ENCODE measurements at regions not wholly inside any gene's neighbourhood (a gene's known extent, or its start where the extent isn't known, plus 50 kb on each side); places are given as distances from the start of the nearest gene placed in this dataset.

DNA sequence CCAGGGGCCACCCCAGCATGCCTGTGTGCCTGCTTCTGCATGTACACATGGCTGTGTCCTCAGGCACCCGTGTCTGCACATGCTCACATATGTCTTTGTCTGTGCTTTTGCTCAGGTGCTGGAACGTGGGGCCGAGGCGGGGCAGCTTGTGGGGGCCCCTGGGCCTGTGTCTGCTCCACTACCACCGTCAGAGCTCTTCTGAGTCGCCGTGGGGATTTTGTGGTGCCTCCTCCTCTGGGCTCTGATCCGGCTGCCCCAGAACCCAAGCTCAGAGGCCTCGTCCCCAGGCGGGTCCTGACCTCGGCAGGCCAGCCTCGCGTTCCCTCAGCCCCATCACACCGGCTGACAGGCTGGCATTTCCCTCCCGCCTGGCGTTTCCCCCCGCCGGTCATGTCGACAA is 104.6 kb upstream of the ACTRT2 start:
- DNase-seq, result no peak

DNA sequence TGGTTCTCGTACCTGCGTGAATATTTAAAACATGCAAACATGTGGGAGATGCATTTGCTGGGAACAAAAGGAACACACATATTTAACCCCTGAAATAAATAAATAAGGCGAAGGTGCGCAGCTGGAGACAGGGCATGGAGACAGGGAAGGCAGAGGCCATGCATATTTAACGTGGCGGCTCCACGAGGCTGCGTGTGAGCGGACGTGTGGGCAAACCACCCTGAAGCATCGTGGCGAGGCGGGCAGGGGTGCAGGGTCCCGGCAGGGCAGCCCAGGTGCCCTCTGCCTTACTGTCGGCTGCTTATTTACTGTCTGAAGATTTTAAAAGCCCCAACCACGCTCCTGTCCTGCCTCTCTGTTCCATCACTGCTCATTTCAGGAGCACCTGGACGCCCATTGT is 104.0 kb upstream of the ACTRT2 start:
- DNase-seq, result no peak

DNA sequence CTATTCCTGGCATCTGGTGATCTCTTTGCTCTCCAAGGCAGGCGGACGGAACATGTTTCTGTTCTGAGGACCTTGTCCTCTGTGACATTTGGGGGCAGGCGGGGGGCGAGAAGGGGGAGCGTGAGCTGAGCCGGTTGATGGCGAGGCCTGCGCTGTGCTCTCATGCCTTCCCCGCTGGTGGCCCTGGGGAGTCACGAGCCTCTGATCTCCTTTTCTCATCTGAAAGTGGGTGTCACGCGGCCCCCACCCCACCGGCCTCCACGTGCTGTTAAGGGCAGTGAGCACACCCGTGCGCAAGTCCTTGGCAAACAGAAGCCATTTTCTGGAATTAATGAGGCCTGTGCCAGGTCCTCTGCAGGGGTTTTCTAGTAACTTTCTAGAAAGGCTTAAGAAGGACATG is 102.8 kb upstream of the ACTRT2 start:
- no peak for DNase-seq

DNA sequence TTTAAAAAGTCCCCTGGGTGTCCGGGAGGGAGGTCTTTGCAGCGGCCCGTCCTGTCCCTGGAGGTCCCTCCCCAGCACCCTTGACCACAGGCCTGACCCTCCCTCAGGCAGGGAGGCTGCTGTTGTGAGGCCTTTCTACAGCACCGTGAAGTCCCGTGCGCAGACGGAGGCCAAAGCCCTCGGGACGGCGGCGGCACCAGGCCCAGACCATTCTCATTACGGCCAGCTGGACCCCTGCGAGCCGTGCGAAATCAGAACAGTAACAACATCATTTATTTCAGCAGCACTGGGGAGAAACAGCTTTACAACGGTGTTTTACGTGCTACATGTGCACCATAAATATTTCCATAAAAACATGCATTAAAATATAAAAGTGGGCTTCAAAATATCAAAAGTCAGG is 101.4 kb upstream of the ACTRT2 start:
- DNase-seq, result no peak

DNA sequence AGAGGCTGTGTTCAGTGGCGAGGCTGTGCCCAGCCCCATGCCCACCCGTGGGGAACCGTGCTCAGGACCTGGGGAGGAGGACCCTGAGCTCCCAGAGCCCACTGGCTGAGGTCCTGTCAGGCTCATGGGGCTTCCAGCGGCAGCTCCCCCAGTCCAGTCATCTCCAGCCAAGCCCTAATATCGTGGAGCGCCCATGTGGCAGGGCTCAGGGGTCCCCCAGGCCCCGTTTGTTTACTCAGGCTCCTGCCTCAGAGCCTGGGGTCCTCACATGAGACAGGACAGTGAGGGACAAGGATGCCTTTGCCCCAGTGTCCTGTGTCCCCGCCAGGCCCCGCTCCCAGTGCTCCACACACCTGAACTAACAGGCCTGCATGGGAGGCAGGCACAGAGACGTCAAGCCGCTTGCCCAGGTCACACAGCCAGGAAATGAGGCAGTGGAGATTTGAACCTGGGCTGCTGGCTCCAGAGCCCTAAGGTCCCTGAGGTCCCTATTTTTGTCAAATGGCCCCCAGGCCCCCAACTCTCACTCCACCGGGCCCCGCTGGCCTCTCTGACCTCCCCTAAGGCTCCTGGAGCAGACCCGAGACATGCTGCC is 100.7 kb upstream of the ACTRT2 start:
- DNase-seq, result no peak

DNA sequence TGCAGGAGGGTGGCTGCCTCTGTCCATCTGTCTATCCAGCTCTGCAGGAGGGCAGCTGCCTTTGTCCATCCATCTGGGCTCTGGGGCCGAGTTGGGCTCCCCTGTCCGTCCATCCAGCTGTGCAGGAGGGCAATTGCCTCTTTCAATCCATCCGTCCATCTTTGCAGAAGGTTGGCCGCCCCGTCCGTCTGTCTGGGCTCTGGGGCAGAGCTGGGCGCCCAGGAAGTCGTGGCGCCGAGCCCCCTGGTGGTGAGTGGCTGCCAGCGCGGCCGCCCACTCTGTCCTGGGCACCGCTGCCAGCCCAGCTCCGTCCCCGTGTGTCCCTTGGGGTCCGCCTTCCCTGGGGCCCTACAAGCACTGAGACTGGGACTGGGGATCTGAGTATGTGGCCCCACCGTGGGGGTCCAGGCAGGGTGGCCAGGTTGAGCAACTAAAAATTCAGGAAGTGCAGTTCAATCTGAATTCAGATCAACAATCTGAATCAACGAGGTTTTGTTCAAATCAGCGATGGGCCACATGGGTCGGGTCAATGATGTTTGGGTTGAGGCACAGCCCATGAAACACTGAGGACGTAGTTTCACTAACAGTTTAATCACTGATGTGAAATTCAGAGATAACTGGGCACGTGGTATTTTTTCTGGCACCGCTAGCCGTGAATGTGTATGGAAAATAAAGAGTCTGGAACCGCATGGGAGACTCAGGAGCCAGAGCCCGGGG is 99.1 kb upstream of the ACTRT2 start:
- DNase-seq, result no peak

DNA sequence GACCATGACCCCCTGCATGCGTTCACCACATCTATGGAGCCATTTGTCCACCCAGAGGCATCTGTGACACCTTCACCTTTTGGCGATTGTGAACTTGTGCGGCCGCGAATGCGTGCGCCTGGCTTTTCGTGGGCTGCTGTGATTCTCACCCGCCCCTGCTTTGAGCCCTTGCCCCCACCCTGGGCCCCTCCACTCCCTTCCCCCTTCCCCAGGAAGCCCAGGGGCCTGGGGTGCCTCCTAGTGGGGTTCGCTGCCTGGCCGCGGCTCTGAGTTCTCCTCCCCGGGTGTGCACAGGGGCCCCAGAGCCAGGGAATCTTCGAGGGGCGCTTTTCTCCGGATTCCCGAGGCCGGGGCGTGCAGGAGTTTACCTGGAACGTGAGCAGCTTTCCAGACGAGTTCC is 97.9 kb upstream of the ACTRT2 start:
- DNase-seq, result no peak

DNA sequence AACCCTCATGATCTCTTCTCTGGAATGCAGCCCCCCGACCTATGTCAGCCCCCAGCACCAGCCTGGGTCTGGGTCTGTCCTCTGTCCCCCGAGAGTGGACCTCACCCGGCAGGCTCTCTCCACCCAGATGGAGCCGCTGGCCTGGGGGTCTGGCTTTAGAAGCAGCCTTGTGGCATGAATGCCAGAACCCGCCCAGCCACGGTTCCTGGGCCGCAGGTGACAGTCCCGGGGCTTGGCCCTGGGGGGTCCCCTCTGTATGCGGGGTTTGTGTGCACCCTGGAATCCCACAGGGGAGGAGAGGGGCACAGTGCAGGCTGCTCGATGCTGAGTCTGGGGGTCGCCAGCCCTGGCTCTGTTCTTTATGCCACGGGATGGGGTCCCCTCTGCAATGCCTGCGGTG is 96.0 kb upstream of the ACTRT2 start:
- DNase-seq, result no peak

DNA sequence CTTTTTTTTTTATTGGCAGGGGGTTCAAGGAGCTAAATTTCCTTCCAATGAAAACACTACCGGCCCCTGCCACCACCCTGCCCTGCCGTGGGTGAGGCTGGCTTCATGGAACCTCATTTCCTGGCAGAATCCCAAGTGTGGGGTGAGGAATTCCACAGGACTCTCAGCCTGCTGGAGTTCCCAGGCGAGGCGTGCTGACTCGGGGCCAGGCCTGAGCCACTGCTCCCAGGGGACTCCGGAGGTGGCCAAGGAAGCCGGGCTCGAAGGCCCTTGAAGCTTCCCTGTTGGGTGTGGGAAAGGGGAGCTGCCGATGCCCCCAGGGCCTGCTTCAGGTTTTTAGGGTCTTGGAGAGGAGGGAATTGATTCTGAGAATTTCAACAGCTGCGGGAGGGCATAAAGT is 95.3 kb upstream of the ACTRT2 start:
- no peak for DNase-seq

DNA sequence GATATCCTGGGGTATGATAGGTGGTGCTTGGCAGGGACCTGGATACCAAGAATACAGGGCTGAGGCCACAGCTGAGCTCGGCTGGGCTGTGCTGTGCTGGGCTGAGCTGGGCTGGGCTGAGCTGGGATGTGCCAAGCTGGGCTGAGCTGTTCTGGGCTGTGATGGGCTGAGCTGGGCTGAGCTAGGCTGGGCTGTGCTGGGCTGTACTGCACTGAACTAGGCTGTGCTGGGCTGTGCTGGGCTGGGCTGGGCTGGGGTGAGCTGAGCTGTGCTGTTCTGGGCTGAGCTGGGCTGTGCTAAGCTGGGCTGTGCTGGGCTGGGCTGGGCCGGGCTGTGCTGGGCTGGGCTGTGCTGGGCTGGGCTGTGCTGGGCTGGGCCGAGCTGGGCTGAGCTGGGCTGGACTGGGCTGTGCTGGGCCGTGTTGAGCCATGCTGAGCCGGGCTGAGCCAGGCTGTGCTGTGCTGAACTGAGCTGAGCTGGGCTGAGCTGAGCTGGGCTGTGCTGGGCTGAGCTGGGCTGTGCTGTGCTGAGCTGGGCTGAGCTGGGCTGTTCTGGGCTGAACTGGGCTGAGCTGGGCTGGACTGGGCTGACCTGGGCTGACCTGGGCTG is 94.7 kb upstream of the ACTRT2 start:
- DNase-seq, result no peak

DNA sequence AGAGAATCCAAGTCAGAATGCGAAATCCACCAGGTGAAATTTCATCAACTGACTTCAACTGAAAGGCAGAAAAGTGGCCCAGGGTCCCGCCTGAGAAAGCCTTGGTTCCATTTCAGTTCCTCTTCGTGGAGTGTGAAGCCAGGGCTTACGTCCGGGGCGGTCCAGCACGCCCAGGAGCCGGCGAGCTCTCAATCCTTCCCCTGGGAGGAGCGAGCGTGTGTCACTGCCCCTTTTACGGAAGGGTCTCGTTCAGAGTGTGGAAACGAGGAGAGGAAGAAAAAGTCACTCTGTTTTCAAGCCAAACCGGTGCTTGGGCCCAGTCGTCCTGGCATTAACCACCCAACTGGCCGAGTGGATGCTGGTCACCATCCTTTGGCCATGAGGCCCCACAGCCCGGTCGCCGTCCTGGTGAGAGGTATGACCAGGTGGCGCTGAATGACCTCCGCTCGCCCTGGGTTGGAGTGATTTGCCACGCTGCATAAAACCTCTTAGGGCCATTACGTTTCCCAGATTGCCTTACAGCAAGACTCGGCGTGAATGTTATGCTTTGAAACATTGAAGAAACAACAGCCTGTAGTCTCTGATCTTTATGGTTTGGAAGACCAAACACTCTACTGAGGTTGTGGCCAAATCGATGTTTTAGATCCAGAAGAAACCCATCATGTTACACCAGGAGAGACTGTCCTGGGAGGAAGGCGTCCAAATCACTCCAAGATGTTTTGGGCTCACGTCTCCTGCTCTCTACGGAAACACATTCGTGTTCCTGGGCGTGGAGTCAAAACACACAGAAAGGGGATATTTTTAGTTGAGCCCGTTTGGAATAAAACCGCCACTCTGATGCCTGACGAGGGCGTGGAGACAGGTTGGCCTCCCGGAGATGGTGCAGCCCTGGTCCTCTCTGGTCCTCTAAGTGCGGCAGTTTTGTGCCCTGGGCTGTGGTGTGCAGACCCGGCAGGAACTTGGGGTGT is 93.6 kb upstream of the ACTRT2 start:
- peak; percentile 41 for DNase-seq

DNA sequence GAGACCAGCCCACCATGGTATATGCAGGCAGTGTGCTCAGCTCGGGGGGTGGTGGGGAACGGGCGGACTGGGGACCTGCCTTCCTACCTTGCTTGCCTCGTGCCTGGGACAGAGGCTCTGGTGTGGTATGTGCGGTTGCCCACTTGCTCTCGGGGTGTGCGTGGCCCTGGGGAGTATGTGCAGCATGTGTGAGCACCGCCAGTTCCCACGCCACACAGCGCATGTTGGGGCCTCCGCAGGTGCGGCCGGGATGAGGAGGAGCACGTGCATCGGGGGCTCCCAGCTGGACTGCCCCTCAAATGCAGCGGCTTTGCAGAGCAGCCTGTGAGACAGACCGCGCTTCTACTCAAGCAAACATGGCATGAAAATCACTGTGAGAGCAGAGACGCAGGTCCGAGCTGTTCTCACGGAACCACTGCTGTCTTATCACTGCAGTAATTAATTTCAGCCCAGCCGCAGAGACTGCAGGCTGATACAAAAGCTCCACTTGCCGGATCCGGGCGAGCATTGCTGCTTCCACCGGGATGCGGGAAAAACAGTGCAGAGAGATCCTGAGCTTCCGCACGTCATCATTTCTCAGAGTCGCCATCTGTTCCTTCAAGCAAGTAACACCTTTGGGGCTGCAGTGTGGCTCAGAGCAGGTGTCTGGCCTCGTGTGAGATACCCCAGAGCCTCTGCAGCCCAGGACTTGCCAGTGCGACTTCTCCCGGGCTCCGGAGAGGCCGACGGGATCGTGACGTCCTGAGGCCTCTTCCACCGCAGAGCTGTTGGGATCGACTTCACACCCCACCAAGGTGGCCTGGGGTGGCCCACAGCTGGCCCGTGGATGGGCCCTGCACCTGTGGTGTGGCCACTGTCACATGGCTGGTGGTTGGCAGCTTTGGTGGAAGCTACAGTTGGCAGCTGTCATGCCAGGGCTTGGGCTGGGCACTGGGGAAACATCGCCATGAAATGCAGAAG is 92.6 kb upstream of the ACTRT2 start:
- no peak for DNase-seq

DNA sequence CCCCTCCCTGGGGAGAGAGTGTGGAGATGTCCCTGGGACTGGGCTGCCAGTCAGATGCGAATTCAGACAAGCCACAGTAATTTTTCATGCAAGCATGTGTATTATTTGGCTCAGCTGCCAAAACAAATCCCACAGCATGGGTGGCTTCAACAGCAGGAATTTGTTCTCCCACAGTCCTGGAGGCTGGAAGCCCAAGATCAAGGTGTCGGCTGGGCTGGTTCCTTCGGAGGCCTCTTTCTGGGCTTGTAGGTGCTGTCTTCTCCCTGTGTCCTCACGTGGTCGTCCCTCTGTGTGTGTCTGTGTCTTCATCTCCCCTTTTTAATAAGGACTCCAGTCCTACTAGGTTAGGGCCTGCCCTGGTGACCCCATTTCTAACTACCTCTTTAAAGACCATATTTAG is 91.9 kb upstream of the ACTRT2 start:
- no peak for DNase-seq

DNA sequence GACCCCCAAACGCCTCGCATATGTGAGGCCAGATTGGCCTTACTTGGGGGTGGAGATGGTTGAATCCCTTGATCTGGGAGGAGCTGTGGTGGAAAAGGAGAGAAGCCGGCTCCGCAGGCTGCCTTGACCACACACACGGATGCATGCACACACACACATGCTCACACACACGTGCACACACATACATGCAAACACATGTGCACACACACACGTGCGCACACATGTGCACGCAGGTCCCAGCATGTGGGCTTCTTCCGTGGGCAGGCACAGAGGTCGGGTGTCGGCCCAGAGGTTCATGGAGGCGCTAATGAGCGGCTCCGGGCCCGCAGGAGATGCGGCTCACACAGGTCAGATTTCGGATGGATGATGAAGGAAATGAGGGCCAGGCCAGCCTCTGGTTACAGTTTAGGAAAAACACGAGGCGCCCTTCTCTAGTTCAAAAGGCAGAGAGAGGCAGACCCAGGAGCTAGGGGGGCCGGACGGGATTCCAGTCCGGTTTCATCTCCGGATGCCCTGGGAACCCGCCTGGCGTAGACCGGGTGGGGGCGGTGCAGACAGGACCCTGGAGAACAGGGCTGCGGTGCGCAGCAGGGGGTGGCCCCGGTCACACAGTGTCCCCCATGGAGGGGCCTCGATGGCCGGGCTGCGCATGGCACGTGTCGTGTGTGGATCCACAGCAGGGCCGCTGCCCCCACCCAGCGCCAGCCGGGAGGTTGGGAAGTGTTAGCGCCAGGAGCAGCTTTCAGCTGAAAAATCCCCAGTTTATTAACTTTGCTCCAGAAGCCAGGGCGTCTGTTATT is 91.1 kb upstream of the ACTRT2 start:
- no peak for DNase-seq

DNA sequence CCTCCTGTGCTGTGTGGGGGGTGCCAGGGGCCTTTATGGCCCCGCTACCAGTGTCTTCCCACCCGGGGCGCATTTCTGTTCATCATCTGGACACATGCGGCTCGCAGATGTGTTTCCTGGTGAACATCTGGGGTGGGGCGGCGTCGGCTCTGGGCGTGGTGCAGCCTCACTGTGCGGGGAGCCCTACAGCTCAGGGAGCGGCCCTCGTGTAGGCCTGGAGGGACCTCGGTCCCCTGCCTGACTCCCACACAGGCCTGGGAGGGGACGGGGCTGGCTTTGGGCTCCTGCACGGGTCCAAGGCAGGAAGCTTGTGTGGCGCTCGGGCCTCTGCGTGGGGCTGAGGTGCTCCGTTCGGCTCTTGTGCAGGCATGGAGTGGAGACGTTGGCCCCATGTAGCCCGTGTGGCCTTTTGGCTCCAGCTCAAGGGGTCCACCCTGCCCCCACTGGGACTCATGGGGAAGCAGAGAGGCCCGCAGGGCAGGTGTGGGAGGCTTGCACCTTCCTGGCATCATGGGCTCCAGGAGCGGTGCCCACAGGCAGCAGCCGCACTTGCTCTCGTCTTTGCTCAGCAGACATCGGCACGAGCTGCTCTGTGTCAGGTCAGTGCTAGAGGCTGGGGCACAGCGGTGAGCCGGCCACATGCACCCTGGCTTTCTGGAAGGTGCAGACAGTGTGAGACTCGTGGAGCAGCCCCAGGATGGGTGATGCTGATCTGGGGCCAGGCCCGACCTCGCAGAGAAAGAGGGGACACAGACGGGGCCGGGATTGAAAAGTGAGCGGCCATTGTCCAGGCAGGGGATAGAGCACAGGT is 90.1 kb upstream of the ACTRT2 start:
- DNase-seq, result no peak

DNA sequence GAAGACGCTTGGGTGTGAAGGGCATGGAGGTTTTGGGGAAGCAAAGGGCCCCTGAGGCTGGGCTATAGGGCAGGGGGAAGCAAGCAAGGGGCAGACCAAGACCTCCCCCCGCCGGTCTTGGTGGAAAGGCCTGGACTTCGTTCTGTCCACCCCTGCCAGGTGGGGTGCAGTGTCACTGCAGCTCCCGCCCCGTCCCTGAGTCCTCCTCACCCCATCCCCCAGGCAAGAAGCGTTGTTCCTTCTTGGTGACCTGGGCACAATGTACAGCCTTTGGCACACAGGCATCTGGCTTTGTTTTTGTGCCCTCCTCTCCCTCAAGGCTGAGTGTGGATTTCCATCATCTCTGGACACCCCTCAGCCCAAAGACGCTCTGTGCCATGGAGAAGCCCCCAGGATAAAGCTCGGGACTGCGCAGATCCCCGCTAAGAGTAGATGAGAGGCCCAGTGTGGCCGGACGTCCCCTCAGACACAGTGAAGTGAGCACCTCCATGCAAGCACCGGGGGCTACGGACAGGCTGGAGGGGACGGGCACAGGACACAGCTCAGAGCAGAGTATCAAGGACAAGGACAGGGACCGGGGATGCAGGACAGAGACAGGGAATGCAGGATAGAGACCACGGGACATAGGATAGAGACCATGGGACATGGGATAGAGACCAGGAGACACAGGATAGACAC is 89.4 kb upstream of the ACTRT2 start:
- DNase-seq, result no peak

DNA sequence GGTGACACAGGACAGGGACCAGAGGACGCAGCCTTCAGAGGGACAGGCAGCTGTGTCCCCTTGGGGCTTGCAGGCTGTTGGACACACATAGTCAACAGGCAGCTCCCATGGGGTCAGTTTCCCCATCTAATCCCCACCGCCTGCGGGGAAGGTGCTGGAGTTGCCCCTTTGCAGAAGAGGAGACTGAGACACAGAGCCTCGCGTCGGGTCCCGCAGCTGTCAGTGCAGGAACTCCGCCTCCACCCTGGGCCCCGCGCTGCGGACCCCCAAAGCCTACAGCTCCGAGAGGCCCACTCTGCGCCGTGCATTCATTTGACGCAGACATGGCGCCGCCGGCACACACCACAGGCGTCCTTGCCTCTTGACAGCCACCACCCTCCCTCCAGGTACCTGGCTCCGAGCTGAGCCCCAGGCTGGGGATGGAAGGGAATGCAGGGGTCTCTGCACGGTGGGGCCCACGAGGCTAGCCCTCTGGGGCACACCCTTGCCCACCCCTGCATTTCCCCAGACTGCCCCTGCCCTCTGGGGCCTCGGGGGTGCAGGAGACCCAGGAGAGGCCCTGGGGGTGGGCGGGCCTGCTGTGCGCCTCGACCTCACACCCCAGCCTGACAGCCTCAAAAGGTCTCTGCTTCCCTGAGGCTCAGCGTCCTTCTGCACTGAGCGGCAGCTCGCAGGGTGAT is 88.5 kb upstream of the ACTRT2 start:
- no peak for DNase-seq

DNA sequence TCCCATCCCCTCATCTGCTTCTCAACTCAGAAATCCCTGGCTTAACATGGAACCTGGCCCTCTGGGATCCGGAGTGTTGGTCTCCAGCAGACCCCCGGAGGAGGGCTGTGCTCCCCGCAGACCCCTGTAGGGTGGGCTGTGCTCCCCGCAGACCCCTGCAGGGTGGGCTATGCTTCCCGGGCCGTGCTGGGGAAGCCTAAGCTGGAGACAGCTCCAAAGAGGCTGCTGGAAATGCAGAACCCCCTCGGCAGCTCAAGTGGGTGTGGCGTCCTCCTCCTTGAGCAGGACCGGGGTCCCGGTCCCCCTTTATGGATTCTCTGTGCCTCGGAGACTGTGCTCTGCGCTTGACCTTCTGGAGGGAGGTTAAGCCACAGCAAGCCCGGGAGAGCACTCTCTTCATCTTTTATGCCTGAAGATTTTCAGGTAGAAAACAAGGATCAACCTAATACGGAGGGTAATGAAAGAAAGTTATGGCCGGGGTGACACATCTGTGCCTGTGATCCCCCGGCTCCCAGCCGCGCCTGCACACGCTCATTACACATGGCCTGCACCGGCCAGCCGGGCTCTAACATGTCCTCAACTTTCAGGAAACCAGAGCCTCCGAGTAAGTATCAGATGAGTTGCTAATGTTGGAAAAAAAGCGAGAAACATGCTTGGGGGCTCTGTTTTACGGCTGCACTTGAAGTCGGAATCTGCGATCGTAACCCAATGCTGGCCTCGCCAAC is 87.7 kb upstream of the ACTRT2 start:
- peak; percentile 57 for DNase-seq
